ENCODE measurements at regions not wholly inside any gene's neighbourhood (a gene's known extent, or its start where the extent isn't known, plus 50 kb on each side); places are given as distances from the start of the nearest gene placed in this dataset.

DNA sequence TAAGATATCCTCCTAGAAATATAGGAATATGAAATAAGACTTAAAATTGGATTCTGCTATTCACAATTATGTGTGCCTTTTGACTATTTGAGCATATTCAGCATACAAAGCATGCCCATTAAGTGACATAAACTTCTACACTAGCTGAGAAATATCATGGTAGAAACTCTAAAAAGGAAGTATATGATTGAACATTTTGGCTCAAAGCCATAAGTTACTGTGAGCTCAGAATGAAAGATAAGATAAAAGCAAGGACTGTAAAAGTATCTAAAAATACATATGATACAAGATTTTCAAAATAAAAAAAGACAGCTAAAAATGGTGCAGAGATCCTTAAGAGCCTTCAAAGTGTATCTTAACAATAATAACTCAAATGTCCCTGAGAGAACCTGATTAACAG is 340.5 kb upstream of the SLC39A10 start:
- no peak for TF ChIP-seq MYC (IDR thresholded peaks at IDR 0.05; ENCODE audit: low read depth, low read length)
- TF ChIP-seq POLR2AphosphoS5 (IDR thresholded peaks at IDR 0.05; ENCODE audit: insufficient read depth, low read depth, low read length), result no peak
- TF ChIP-seq POLR2A (IDR thresholded peaks at IDR 0.05; ENCODE audit: low read depth, low read length), result no peak
- TF ChIP-seq CTCF (IDR thresholded peaks at IDR 0.05; ENCODE audit: extremely low read depth in 1 of 2, insufficient read depth in 1 of 2, low read depth in 1 of 2, low read length in 2 of 2), result no peak

All from endothelial cell of umbilical vein (primary cell).